Neuronal stem cell (in vitro differentiated cells): ENCODE measurements at regions not wholly inside any gene's neighbourhood (a gene's known extent, or its start where the extent isn't known, plus 50 kb on each side); places are given as distances from the start of the nearest gene placed in this dataset.
"Not testable (repeated sequence)": the region's sequence is repeated elsewhere in the genome, so short reads cannot be mapped to it uniquely, and the experiment has no call there.

ENCODE experiments used
- DNase-seq: peaks from one replicate; pipeline ENCODE4 v3.0.0-alpha.2; 2013; ENCODE audit warnings: low spot score
- H2AFZ ChIP-seq: one replicate; pipeline ENCODE4 v1.6.1; 2013; ENCODE audit warnings: mild to moderate bottlenecking, low read length, inconsistent platforms
- H2AK5ac ChIP-seq: 2 replicates; pipeline ENCODE4 v1.6.1; 2013; ENCODE audit warnings: low read depth, mild to moderate bottlenecking, inconsistent platforms, low read length, moderate library complexity, mixed read lengths
- H2BK120ac ChIP-seq: 2 replicates; pipeline ENCODE4 v1.6.1; 2013; ENCODE audit warnings: low read depth, mild to moderate bottlenecking, inconsistent platforms, low read length, moderate library complexity, mixed read lengths
- H2BK12ac ChIP-seq: one replicate; pipeline ENCODE4 v1.6.1; 2013; ENCODE audit warnings: low read length, inconsistent platforms
- H2BK15ac ChIP-seq: 2 replicates; pipeline ENCODE4 v1.6.1; 2013; ENCODE audit warnings: mild to moderate bottlenecking, low read length, inconsistent platforms, mixed read lengths
- H2BK5ac ChIP-seq: one replicate; pipeline ENCODE4 v1.6.1; 2013; ENCODE audit warnings: inconsistent platforms, mild to moderate bottlenecking, low read length, moderate library complexity
- H3K14ac ChIP-seq: one replicate; pipeline ENCODE4 v1.6.1; 2013; ENCODE audit warnings: low read length, inconsistent platforms
- H3K18ac ChIP-seq: 2 replicates; pipeline ENCODE4 v1.6.1; 2013; ENCODE audit warnings: low read length, inconsistent platforms
- H3K23ac ChIP-seq: 2 replicates; pipeline ENCODE4 v1.6.1; 2013; ENCODE audit warnings: low read depth, mild to moderate bottlenecking, mixed read lengths, low read length, inconsistent platforms; ENCODE audit not compliant: poor library complexity
- H3K27ac ChIP-seq: replicated peaks from 3 replicates; pipeline ENCODE4 v1.5.1; 2013; ENCODE audit warnings: low read length, inconsistent platforms
- H3K27me3 ChIP-seq, 3 experiments: 2 replicates each; pipeline ENCODE4 v1.6.1; 2013; ENCODE audit warnings: low read length in 3 of 3, mild to moderate bottlenecking in 2 of 3, inconsistent platforms in 1 of 3, low read depth in 1 of 3, mixed read lengths in 1 of 3, moderate library complexity in 1 of 3; ENCODE audit not compliant: control insufficient read depth in 3 of 3, insufficient read depth in 3 of 3
- H3K36me3 ChIP-seq, 2 donors: replicated peaks in 1 of 2; 2 replicates each; pipeline ENCODE4 v1.6.1; 2013; ENCODE audit warnings: low read length in 2 of 2; ENCODE audit not compliant: control insufficient read depth in 2 of 2, insufficient read depth in 2 of 2
- H3K4ac ChIP-seq: 2 replicates; pipeline ENCODE4 v1.6.1; 2013; ENCODE audit warnings: inconsistent platforms, mild to moderate bottlenecking, low read length, moderate library complexity
- H3K4me1 ChIP-seq, 2 donors: 1 replicate in 1 of 2; 2 replicates in 1 of 2; pipeline ENCODE4 v1.6.1; 2013; ENCODE audit warnings: low read length in 2 of 2, low read depth in 1 of 2; ENCODE audit not compliant: control insufficient read depth in 2 of 2, insufficient read depth in 1 of 2
- H3K4me2 ChIP-seq: one replicate; pipeline ENCODE4 v1.6.1; 2013; ENCODE audit warnings: mild to moderate bottlenecking, low read length, inconsistent platforms; ENCODE audit not compliant: insufficient read depth, poor library complexity, severe bottlenecking
- H3K4me3 ChIP-seq, 2 donors: 2 replicates each; pipeline ENCODE4 v1.5.1; 2013; ENCODE audit warnings: low read length in 2 of 2, mild to moderate bottlenecking in 2 of 2, inconsistent platforms in 1 of 2, moderate library complexity in 1 of 2
- H3K79me1 ChIP-seq: one replicate; pipeline ENCODE4 v1.6.1; 2013; ENCODE audit warnings: low read depth, mild to moderate bottlenecking, inconsistent platforms, low read length, moderate library complexity
- H3K9ac ChIP-seq: one replicate; pipeline ENCODE4 v1.6.1; 2013; ENCODE audit warnings: mild to moderate bottlenecking, low read depth, low read length, inconsistent platforms; ENCODE audit not compliant: poor library complexity
- H3K9me3 ChIP-seq, 2 donors: replicated peaks in 1 of 2; 2 replicates each; pipeline versions ENCODE3 to v1.6.1; 2013; ENCODE audit warnings: low read length in 2 of 2, mild to moderate bottlenecking in 2 of 2, inconsistent platforms in 1 of 2, low read depth in 1 of 2, mixed read lengths in 1 of 2, moderate library complexity in 1 of 2; ENCODE audit not compliant: control insufficient read depth in 2 of 2, insufficient read depth in 1 of 2
- H4K8ac ChIP-seq: one replicate; pipeline ENCODE4 v1.6.1; 2013; ENCODE audit warnings: low read depth, mild to moderate bottlenecking, inconsistent platforms, low read length, moderate library complexity
- H4K91ac ChIP-seq: one replicate; pipeline ENCODE4 v1.6.1; 2013; ENCODE audit warnings: low read length, low read depth, mild to moderate bottlenecking, inconsistent platforms; ENCODE audit not compliant: poor library complexity
- WGBS, 2 donors: extraction: QIAGEN DNeasy Blood & Tissue Kit; methylation state at CpG; one replicate each; pipeline ENCODE4 v1.1.7; 2013; ENCODE audit warnings: missing lambda C conversion rate in 2 of 2, mixed read lengths in 1 of 2; ENCODE audit not compliant: insufficient read length in 2 of 2, insufficient replicate concordance in 1 of 2; ENCODE audit errors: extremely low coverage in 2 of 2; 5-methylcytosine and 5-hydroxymethylcytosine counted together

DNA sequence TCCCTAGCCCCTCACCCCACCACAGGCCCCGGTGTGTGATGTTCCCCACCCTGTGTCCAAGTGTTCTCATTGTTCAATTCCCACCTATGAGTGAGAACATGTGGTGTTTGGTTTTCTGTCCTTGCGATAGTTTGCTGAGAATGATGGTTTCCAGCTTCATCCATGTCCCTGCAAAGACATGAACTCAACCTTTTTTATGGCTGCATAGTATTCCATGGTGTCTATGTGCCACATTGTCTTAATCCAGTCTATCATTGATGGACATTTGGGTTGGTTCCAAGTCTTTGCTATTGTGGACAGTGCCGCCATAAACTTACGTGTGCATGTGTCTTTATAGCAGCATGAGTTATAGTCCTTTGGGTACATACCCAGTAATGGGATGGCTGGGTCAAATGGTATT is 232.1 kb downstream of the ASMT start:
- not testable (repeated sequence) for H3K23ac ChIP-seq, H3K9me3 ChIP-seq, H3K18ac ChIP-seq, H4K8ac ChIP-seq, H3K4me1 ChIP-seq, H3K27ac ChIP-seq, H3K4me3 ChIP-seq, H3K14ac ChIP-seq, H3K79me1 ChIP-seq, H2BK5ac ChIP-seq, H3K27me3 ChIP-seq, DNase-seq, H4K91ac ChIP-seq, H3K36me3 ChIP-seq, H3K4me2 ChIP-seq, H2BK12ac ChIP-seq, H3K9ac ChIP-seq, H2BK15ac ChIP-seq, H3K4ac ChIP-seq, H2BK120ac ChIP-seq, H2AFZ ChIP-seq, H2AK5ac ChIP-seq
- WGBS, 2 donors = no CpG with 5 or more reads among the region's 4 CpGs

DNA sequence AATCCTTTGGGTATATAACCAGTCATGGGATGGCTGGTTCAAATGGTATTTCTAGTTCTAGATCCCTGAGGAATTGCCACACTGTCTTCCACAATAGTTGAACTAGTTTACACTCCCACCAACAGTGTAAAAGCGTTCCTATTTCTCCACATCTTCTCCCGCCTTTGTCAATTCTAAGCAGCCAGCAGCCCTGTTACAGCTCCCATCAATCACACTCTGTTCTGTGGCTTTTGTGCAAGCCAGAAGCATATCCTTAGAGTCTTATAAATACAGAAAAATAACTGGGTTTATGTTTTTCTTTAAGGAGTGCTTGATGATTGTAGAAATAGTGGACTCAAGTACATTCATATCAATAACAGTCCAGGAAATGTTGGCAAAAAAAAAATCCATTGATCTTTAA is 232.9 kb downstream of the ASMT start:
- DNase-seq, H2BK12ac ChIP-seq, H3K4ac ChIP-seq, H2AFZ ChIP-seq, H3K36me3 ChIP-seq, H2AK5ac ChIP-seq, H2BK15ac ChIP-seq, H4K8ac ChIP-seq, H3K27me3 ChIP-seq, H3K4me1 ChIP-seq, H3K4me2 ChIP-seq, H3K27ac ChIP-seq, H3K9ac ChIP-seq, H3K18ac ChIP-seq, H3K23ac ChIP-seq, H3K4me3 ChIP-seq, H3K79me1 ChIP-seq, H2BK120ac ChIP-seq, H3K9me3 ChIP-seq, H3K14ac ChIP-seq, H4K91ac ChIP-seq, H2BK5ac ChIP-seq: not testable (repeated sequence)
- no CpG with 5 or more reads among the region's 2 CpGs for WGBS, 2 donors

DNA sequence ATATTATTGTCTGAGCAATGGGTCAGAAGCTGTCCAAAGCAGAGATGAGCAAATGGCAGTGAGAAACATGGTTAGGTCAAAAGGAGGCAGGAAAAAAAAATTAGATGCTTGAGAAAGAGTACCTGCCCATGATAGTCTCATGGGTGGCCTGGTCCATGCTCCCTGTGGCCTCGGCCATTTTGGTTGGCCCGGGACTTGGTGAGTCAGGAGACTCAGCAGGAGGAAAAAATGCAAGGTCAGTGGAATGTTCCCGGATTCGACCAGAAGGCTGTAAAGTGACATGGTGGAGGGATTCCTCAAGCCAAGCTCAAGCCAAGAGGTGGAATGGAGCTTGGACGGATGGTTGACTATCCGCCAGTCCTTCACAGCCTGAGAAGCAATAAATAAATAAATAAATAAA is 236.7 kb downstream of the ASMT start:
- no peak overlapping the region for H3K9ac ChIP-seq
- no CpG with 5 or more reads among the region's 6 CpGs for WGBS, 2 donors
- H3K18ac ChIP-seq = no peak overlapping the region
- H3K9me3 ChIP-seq = peaks cover 0 to 2% of the 10 kb centered on the region in 2 donors
- H3K4me3 ChIP-seq = no peak overlapping the region
- no peak for DNase-seq
- H2AFZ ChIP-seq = no peak overlapping the region
- no peak overlapping the region for H3K27ac ChIP-seq
- no peaks in the 10 kb centered on the region for H3K4me1 ChIP-seq
- H3K4ac ChIP-seq = no peak overlapping the region
- no peak overlapping the region for H2BK15ac ChIP-seq
- no peak overlapping the region for H2BK12ac ChIP-seq
- no peak overlapping the region for H4K91ac ChIP-seq
- no peak overlapping the region for H4K8ac ChIP-seq
- H3K27me3 ChIP-seq = no peaks in the 10 kb centered on the region
- no peaks in the 10 kb centered on the region for H3K36me3 ChIP-seq
- H2BK5ac ChIP-seq = no peak overlapping the region
- no peak overlapping the region for H2BK120ac ChIP-seq
- H3K79me1 ChIP-seq = no peaks in the 10 kb centered on the region
- H3K14ac ChIP-seq = no peak overlapping the region
- H3K4me2 ChIP-seq = no peak overlapping the region
- H3K23ac ChIP-seq = no peak overlapping the region
- no peak overlapping the region for H2AK5ac ChIP-seq

DNA sequence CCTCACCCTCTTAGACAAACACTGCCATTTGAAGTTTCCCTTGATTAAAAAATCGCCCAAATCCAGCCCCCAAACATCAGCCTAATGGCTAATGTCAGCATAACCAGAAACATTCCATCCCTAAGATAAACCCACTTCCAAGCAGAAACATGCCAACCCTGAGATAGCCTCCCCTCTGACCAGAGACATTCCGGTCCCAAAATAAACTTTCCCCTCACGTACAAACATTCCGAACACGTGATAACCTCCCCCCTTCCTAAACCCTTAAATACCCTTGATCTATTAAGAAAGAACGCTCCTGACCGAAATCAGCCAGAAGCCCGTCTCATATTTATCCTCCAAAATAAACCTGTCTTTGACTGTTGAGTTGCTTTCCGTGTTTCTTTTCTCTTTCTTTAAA is 237.2 kb downstream of the ASMT start:
- no peaks in the 10 kb centered on the region for H3K79me1 ChIP-seq
- H3K23ac ChIP-seq = no peak overlapping the region
- H3K4me2 ChIP-seq = no peak overlapping the region
- 100% methylated on average over 3 of the region's 9 CpGs; no CpG with 5 or more reads in 1 of the 2 donors for WGBS, 2 donors
- H3K4ac ChIP-seq = no peak overlapping the region
- no peak overlapping the region for H2BK12ac ChIP-seq
- H4K8ac ChIP-seq = no peak overlapping the region
- H2AFZ ChIP-seq = no peak overlapping the region
- no peak overlapping the region for H4K91ac ChIP-seq
- H3K36me3 ChIP-seq = no peaks in the 10 kb centered on the region
- no peak overlapping the region for H2BK120ac ChIP-seq
- H3K14ac ChIP-seq = no peak overlapping the region
- H2BK15ac ChIP-seq = no peak overlapping the region
- no peak for DNase-seq
- no peak overlapping the region for H2BK5ac ChIP-seq
- H2AK5ac ChIP-seq = no peak overlapping the region
- no peak overlapping the region for H3K27ac ChIP-seq
- no peak overlapping the region for H3K4me3 ChIP-seq
- no peaks in the 10 kb centered on the region for H3K4me1 ChIP-seq
- no peak overlapping the region for H3K18ac ChIP-seq
- no peaks in the 10 kb centered on the region for H3K27me3 ChIP-seq
- H3K9me3 ChIP-seq = peaks cover 0 to 2% of the 10 kb centered on the region in 2 donors
- no peak overlapping the region for H3K9ac ChIP-seq
